ENCODE measurements at regions not wholly inside any gene's neighbourhood (a gene's known extent, or its start where the extent isn't known, plus 50 kb on each side); places are given as distances from the start of the nearest gene placed in this dataset.
"Not testable (repeated sequence)": the region's sequence is repeated elsewhere in the genome, so short reads cannot be mapped to it uniquely, and the experiment has no call there.

GRCh38 chr21:18743531-18743930 lies 339.9 kb upstream of the TMPRSS15 start:
- DNase-seq (ENCODE audit: low spot score) = no peak
- TF ChIP-seq, protein P1, sequence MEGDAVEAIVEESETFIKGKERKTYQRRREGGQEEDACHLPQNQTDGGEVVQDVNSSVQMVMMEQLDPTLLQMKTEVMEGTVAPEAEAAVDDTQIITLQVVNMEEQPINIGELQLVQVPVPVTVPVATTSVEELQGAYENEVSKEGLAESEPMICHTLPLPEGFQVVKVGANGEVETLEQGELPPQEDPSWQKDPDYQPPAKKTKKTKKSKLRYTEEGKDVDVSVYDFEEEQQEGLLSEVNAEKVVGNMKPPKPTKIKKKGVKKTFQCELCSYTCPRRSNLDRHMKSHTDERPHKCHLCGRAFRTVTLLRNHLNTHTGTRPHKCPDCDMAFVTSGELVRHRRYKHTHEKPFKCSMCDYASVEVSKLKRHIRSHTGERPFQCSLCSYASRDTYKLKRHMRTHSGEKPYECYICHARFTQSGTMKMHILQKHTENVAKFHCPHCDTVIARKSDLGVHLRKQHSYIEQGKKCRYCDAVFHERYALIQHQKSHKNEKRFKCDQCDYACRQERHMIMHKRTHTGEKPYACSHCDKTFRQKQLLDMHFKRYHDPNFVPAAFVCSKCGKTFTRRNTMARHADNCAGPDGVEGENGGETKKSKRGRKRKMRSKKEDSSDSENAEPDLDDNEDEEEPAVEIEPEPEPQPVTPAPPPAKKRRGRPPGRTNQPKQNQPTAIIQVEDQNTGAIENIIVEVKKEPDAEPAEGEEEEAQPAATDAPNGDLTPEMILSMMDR (IDR thresholded peaks at IDR 0.05; ENCODE audit: borderline replicate concordance, control extremely low read depth, extremely low read depth, insufficient read depth, missing control alignments) = no peak
- in situ Hi-C loops (cut with MboI; ENCODE audit: low sequenced_read_pairs, unreplicated experiment) = no loop called here

- TF ChIP-seq, protein P1 (IDR thresholded peaks at IDR 0.05; ENCODE audit: borderline replicate concordance, control extremely low read depth, extremely low read depth, insufficient read depth, missing control alignments) = no peak
- in situ Hi-C loops (cut with MboI; ENCODE audit: low sequenced_read_pairs, unreplicated experiment) = no loop called here
- no peak for DNase-seq (ENCODE audit: low spot score)
These were observed 341.3 kb upstream of the TMPRSS15 start for GRCh38 chr21:18744840-18745239.

DNA sequence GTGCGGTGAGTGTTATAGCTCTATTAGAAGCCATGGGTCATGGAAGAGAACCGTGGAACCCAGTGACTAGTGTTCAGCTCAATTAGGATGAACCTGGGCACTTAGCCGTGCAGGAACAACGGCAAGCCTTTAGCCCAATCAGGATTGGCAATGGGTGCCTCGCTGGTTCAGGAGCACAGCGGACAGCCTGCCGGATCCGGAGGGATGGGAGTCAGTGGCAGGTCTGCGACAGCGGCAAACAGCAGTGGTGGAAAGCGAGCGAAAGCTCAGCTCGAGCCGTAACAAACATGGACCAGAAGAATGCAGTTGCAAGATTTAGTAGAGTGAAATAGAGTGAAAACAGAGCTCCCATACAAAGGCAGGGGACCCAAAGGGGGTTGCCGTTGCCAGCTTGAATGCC lies 349.3 kb upstream of the TMPRSS15 start:
- in situ Hi-C loops (cut with MboI; ENCODE audit: low sequenced_read_pairs, unreplicated experiment); DNase-seq (ENCODE audit: low spot score): not testable (repeated sequence)

GRCh38 chr21:18756272-18756671 lies 352.7 kb upstream of the TMPRSS15 start:
- in situ Hi-C loops (cut with MboI; ENCODE audit: low sequenced_read_pairs, unreplicated experiment); DNase-seq (ENCODE audit: low spot score): not testable (repeated sequence)

DNA sequence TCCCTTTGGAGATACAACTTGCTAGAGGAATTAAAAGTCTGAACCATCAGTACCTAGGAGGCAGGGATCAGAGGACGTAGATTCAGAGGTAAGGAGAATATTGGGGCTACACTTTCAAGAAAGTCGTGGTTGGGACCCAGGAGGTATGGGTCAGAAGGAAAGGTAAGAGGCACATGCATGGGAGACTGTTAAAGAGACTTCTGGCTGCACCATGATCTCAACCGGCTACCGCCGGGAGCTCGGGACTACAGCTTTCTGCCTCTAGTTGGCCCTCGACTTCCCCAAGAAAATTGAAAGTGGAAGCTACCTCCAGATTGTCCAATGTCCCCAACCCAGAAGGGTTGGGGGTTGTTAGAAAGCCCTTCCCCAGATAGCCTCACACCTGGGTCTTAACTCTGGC lies 355.7 kb upstream of the TMPRSS15 start:
- TF ChIP-seq, protein P1 (IDR thresholded peaks at IDR 0.05; ENCODE audit: borderline replicate concordance, control extremely low read depth, extremely low read depth, insufficient read depth, missing control alignments) = no peak
- no peak for DNase-seq (ENCODE audit: low spot score)
- in situ Hi-C loops (cut with MboI; ENCODE audit: low sequenced_read_pairs, unreplicated experiment) = no loop called here

GRCh38 chr21:18759751-18760161 lies 356.2 kb upstream of the TMPRSS15 start:
- in situ Hi-C loops (cut with MboI; ENCODE audit: low sequenced_read_pairs, unreplicated experiment) = no loop called here
- no peak for DNase-seq (ENCODE audit: low spot score)
- TF ChIP-seq, protein P1 (IDR thresholded peaks at IDR 0.05; ENCODE audit: borderline replicate concordance, control extremely low read depth, extremely low read depth, insufficient read depth, missing control alignments) = no peak

DNA sequence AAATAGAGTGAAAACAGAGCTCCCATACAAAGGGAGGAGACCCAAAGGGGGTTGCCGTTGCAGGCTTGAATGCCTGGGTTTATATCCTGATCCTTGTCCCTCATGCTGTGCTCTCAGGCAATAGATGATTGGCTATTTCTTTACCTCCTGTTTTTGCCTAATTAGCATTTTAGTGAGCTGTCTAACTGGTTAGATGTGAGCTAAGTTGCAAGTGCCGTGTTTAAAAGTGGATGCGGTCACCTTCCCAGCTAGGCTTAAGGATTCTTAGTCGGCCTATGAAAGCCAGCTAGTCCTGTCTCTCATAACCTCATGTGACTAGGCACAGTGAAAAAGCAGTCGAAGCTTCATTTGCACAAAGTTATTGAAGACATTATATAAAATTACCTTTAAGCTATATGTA lies 356.7 kb upstream of the TMPRSS15 start:
- DNase-seq (ENCODE audit: low spot score) = no peak
- in situ Hi-C loops (cut with MboI; ENCODE audit: low sequenced_read_pairs, unreplicated experiment) = no loop called here
- TF ChIP-seq, protein P1 (IDR thresholded peaks at IDR 0.05; ENCODE audit: borderline replicate concordance, control extremely low read depth, extremely low read depth, insufficient read depth, missing control alignments) = no peak

GRCh38 chr21:18764720-18765119 lies 361.1 kb upstream of the TMPRSS15 start:
- in situ Hi-C loops (cut with MboI; ENCODE audit: low sequenced_read_pairs, unreplicated experiment) = no loop called here
- DNase-seq (ENCODE audit: low spot score) = no peak
- TF ChIP-seq, protein P1 (IDR thresholded peaks at IDR 0.05; ENCODE audit: borderline replicate concordance, control extremely low read depth, extremely low read depth, insufficient read depth, missing control alignments) = no peak
